HG03159 (cell line): ENCODE measurements at regions not wholly inside any gene's neighbourhood (a gene's known extent, or its start where the extent isn't known, plus 50 kb on each side); places are given as distances from the start of the nearest gene placed in this dataset.

Source experiments
- ATAC-seq: cut with Tn5 transposase; IDR thresholded peaks from one replicate; pipeline ENCODE4 v1.9.1; 2021; ENCODE audit warnings: mild to moderate bottlenecking, moderate library complexity; ENCODE audit not compliant: unreplicated experiment

DNA sequence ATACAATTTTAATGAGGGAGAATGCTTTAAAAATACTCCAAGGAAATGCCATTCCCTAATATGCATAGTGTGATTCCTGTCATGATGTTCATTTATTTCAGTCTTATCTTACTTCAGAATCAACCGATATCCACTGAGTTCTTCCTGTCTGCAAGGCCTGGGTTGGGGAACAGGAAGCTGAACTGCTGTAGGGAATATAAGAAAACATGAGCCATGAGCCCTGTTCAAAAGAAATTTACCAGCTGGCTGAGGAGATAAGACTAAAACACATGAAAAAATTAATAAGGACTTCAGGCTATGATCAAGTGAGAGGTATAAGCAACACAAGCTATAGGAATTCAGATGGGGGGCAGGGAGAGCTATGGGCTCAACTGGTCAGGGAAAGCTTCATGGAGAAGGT lies 184.7 kb downstream of the PLPP4 start:
- no peak for ATAC-seq

- ATAC-seq, result no peak
Observed at GRCh38 chr10:120643351-120643750, 186.3 kb downstream of the PLPP4 start.

GRCh38 chr10:120644556-120645410 lies 187.8 kb downstream of the PLPP4 start:
- no peak for ATAC-seq

GRCh38 chr10:120646159-120646732 lies 189.2 kb downstream of the PLPP4 start:
- ATAC-seq, result no peak

DNA sequence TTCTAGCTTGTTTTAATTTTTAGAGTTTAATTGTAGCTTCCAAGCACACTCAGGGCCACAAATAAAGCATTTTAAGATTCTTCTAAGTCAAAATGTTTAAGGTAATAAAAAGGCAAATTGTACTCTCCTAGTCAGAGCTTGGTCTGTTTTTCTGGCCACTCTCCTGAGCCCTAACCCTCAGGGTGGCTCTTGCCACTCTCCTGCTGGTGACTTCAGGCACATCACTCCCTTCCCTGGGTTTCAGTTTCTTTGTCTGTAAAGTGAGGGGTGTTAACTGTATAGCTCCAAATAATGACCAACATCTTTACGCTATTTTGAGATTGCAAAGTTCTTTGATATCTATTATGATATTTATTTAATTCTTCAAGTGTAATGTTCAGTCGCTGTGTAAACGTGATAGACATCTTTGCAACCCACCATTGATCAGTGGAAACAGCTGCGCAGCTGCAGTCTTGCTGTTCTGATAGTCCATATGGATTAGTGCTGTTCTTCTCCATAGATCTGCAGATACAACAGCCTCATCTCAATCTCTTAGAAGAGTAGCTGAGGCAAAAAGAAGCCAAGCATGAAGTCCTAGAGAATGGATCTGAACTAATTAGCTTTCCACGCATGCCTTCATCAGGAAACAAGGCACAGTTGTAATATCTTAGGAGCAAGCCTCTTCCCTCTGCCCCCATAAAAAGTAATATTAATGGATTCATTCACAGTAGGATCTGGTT lies 189.9 kb downstream of the PLPP4 start:
- ATAC-seq, result no peak

DNA sequence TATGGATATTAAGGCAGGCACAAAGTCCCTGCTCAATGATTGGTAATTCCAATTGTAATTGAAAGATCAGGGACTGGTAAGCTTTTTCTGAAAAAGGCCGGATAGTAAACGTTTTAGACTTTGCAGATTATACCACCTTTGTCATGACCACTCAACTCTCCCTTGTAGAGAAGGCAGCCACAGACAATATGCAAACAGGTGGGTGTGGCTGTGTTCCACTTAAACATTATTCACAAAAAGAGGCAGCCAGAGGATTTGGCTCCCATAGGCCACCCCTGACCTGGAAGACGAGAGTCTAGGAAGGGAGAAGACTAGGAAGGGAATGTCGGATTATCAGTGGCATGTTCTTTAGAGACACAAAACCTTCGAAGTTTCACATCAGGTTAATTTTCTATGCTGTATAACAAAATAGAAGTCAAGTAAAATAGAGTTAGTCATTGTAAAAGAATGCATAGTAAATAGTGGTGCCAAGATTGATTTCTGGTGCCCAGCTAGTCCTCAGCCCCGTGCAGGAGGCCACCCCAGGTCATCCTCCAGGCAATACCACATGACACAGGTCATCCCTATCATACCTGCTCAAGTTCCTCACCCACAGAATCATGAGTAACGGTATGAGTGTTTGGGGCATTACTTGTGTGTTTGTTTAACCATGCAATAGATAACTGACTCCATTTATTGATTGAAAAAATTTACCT lies 193.8 kb downstream of the PLPP4 start:
- no peak for ATAC-seq

DNA sequence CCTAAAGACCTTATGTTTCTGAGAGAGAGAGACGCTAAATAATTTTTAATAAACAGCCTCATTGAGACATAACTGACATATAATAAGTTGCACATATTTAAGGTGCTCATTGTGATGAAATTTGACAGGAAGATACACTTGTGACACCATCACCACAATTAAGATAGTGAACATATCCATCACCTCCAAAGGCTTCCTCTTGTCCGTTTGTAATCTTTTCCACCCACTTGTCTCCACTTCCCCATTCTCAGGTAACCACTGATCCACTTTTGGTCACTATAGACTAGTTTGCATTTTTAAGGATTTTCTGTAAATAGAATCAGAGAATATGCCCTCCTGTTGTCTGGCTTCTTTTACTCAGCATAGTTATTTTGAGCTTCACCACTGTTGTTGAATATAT lies 195.1 kb upstream of the WDR11 start:
- ATAC-seq, result no peak

DNA sequence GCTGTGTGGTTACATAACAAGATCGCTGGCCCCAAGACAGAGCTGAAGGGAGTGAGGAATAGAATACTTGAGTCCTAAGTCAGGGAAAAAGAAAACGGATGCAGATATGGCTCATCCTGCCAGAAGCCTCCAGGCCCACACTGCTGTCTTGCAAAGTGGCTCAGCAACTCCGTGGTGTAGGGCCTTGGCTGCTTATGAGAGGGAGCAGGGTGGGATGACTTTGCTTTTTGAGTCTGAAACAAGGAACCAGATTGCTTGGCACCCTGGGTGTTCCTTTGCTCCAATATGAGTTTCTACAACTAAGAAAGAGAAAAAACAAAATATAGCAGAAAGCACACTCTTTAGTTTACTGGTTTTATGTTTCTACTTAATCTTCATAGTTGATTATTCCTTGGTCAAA lies 193.8 kb upstream of the WDR11 start:
- no peak for ATAC-seq

DNA sequence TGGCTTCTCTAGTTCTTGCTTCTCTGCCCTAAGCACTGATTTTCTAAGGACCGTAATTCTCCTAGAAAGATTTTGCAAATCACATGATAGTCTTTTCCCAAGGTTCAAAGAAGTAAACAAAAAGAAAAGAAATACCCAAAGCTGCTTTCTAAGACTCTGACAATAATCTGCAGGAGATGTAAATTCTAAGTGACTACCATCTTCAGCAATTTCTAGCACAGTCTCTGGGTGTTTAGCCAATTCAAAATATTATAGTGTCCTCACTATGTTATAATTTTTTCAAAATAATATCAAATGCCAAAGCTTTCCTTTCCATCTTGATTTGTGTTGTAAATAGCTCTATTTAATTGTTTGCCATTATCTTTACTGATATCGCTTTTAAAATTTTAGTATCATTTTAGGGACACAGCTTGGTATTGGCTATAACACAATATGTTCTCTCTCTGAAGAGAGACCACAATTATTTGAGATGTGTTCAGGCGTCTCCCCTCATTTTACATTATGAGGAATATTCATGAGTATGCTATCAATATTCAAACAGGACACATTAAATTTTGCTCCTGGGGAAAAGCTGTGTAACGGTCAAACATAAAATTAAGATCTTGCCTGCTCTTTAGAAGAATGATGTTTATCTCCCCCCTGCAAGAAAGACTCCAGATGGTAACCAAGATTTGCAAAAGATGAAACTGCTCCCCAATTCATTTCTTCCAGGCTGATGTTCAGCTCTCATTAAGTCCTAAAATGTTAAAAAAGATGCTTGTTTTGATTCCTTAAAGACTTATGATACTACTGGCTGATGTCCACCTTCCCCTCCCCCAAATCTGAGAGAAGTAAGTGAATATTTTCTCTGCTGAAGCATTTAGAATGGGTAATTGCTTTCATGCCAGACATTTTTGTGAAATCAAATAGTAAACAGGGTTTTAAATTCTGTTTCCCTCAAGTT lies 191.9 kb upstream of the WDR11 start:
- no peak for ATAC-seq

- no peak for ATAC-seq
Observed at GRCh38 chr10:120666308-120666707, 184.9 kb upstream of the WDR11 start.

GRCh38 chr10:120667276-120667675 lies 183.9 kb upstream of the WDR11 start:
- ATAC-seq, result no peak

- ATAC-seq, result no peak
Observed at GRCh38 chr10:120671491-120671890, 179.7 kb upstream of the WDR11 start.

- no peak for ATAC-seq
Observed at GRCh38 chr10:120683454-120683853, 167.7 kb upstream of the WDR11 start.

DNA sequence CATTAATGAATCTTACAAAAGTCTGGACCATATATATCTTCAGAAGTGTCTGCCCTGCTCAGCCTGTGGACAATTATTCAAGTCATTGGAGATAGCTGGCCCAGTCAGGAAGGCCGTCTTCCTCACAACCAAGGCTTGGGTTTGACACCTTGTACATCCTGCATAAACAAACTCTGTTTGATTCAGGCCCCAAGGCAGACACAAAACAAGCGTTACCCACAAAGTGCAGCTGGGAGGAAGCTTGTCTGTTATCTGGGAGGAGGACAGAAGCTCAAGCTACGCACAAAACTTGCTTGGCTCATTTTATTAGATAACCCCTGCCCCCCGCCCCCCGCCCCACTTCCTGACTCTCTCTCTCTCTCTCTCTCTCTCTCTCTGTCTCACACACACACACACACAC lies 166.9 kb upstream of the WDR11 start:
- ATAC-seq, result no peak

- no peak for ATAC-seq
Observed at GRCh38 chr10:120685136-120685535, 166.0 kb upstream of the WDR11 start.

GRCh38 chr10:120688928-120689327 lies 162.2 kb upstream of the WDR11 start:
- ATAC-seq, result no peak

DNA sequence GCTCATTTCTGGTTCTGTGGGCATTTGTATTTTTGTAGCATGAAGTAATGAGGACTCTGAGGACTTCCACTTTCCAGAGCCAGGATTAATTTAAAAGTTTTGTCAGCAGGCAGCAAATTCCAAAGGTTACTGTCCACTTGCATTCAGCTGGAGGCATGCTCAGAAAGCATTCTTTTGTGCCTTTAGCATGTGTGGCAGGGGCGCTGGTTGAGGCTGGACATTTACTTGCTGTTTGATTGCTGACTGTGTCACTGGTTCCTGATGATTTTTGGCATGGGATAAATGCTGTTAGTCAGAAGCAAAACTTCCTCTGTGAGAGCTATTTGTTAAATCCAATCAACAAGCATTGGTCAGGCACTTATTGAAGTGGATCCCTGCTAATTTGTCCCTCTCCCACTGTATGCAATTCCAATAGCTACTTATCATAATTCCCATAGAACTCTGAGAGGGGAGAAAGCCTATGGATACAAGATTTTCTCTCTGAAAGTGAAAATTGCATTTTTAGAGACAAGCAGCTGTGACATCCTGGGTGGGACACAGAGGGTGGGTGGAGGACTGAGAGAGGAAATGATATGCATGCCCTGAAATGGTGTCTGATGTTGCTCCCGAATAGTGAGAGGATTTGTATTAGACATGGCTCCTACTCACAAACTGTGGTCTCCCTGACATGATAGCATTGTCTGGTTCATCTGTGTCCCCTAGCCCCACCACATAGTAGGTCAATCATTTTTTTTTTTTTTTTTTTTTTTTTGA lies 161.2 kb upstream of the WDR11 start:
- ATAC-seq, result no peak

- no peak for ATAC-seq
Observed at GRCh38 chr10:120691625-120692024, 159.5 kb upstream of the WDR11 start.

- no peak for ATAC-seq
Observed at GRCh38 chr10:120700426-120700825, 150.7 kb upstream of the WDR11 start.

DNA sequence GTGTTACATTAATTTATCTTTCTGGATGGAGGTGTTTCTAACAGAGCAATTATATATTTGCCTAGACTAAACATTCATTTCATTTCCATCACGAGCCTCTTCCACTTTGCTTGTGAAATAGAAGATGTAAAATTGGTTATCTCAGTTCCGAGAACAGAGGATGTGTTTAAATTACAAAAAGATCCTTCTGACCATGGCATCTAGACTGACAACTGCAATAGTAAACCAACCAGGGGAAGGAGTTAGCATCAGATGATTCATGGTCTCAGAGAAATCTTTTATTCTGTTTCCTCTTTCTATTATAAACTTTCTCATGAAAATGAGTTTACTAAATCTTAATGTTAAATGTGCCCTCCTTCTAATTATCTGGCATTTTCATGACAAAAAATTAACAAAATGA lies 149.8 kb upstream of the WDR11 start:
- ATAC-seq, result no peak
